ENCODE measurements at regions not wholly inside any gene's neighbourhood (a gene's known extent, or its start where the extent isn't known, plus 50 kb on each side); places are given as distances from the start of the nearest gene placed in this dataset.

DNA sequence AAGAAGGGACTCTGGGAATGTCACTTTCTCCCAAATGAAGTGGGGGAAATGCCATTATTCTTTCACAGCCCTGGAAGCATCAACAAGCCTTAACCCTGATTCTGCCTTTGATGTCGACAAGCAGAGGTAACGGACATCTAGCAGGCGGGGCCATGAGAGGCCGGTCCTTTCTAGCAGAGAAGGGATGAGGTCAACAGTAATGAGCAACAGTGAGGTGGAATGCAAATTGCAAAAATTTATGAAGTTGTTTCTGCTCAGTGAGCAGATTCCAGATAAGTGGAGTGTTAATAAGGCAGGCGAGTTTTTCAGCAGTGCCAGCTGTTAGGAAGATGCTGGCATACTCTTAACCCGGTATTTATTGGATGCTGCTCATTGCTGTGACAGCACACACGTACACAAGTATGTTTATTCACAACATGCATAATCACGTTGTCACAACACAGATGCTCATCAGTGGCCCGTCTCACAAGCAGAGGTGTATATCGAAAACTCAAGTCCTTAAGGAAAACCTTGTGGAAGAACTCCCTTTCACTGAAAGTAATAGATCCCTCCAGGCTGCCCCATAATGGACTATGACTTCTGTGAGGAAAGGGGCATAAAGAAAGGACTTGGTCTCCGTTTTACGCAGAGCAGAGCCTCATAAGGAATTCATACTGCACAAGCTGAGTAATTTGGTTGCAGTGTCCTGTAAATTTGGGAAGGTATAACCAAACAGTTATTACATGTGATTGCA is 329.0 kb downstream of the IGSF11 start:
- no TSS peak for BruUV-seq (replicated peaks)
- no peaks in the 10 kb centered on the region for H3K4me1 Mint-ChIP-seq (ENCODE audit: low read depth, unreplicated experiment)
- H3K36me3 Mint-ChIP-seq (ENCODE audit: insufficient read depth, unreplicated experiment) = no peaks in the 10 kb centered on the region
- TF ChIP-seq, protein P1, sequence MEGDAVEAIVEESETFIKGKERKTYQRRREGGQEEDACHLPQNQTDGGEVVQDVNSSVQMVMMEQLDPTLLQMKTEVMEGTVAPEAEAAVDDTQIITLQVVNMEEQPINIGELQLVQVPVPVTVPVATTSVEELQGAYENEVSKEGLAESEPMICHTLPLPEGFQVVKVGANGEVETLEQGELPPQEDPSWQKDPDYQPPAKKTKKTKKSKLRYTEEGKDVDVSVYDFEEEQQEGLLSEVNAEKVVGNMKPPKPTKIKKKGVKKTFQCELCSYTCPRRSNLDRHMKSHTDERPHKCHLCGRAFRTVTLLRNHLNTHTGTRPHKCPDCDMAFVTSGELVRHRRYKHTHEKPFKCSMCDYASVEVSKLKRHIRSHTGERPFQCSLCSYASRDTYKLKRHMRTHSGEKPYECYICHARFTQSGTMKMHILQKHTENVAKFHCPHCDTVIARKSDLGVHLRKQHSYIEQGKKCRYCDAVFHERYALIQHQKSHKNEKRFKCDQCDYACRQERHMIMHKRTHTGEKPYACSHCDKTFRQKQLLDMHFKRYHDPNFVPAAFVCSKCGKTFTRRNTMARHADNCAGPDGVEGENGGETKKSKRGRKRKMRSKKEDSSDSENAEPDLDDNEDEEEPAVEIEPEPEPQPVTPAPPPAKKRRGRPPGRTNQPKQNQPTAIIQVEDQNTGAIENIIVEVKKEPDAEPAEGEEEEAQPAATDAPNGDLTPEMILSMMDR (IDR thresholded peaks at IDR 0.05; ENCODE audit: unreplicated experiment) = no peak
- no peak overlapping the region for H3K4me3 Mint-ChIP-seq (ENCODE audit: low read depth, unreplicated experiment)
- intact Hi-C loops (cut with micrococcal nuclease; ENCODE audit: unreplicated experiment) = no loop called here
- CTCF ChIA-PET = no interaction called here
- DNase-seq = no peak
- no peaks in the 10 kb centered on the region for H3K9me3 Mint-ChIP-seq (ENCODE audit: low read depth, unreplicated experiment)
- no peak overlapping the region for H3K27ac Mint-ChIP-seq (ENCODE audit: unreplicated experiment)
- peaks cover 65% of the 10 kb centered on the region for H3K27me3 Mint-ChIP-seq (ENCODE audit: unreplicated experiment)

DNA sequence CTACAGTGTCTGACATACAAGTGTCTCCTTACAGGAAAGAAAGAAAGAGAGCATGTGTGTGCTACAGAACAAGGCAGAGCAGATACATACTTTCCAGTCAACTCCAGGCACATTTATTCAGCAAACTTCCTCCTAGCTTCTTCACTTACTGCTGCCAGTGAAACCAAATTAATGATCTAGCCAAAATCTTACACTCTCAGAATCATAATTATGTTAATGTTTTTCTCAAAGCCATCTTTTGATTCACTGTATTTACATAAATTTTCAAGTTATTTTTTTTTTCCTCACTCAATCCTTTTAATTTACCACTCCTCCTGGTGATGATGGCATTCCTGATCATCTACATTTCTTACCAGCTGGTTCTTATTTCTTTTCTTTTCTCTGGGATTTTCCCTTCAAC is 326.7 kb downstream of the IGSF11 start:
- intact Hi-C loops (cut with micrococcal nuclease; ENCODE audit: unreplicated experiment) = no loop called here
- Mint-ChIP-seq H3K4me3 (ENCODE audit: low read depth, unreplicated experiment) (no peak overlapping the region), H3K36me3 (ENCODE audit: insufficient read depth, unreplicated experiment) (no peaks in the 10 kb centered on the region), H3K27me3 (ENCODE audit: unreplicated experiment) (peaks cover 49% of the 10 kb centered on the region), H3K9me3 (ENCODE audit: low read depth, unreplicated experiment) (no peaks in the 10 kb centered on the region), H3K27ac (ENCODE audit: unreplicated experiment) (no peak overlapping the region), H3K4me1 (ENCODE audit: low read depth, unreplicated experiment) (no peaks in the 10 kb centered on the region)
- TF ChIP-seq, protein P1 (IDR thresholded peaks at IDR 0.05; ENCODE audit: unreplicated experiment) = no peak
- DNase-seq = no peak
- no TSS peak for BruUV-seq (replicated peaks)
- CTCF ChIA-PET = no interaction called here

DNA sequence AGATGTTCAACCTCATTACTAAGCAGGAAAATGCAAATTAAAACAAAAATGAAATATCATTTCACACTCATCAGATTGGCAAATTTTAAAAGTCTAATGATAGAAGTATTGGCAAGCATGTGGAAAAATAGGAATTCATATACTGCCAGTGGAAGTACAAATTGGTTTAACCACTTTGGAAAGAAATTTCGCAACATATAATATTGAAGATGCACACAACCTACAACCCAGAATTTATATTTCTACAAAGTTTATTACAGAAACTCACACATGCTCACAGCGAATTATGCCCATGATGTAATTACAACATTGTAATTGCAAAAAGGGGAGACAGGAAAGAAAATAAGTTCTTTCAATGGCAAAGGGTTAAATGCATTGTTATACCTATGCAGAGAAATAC is 324.1 kb downstream of the IGSF11 start:
- H3K4me1 Mint-ChIP-seq (ENCODE audit: low read depth, unreplicated experiment) = no peaks in the 10 kb centered on the region
- BruUV-seq (replicated peaks) = no TSS peak
- CTCF ChIA-PET = no interaction called here
- intact Hi-C loops (cut with micrococcal nuclease; ENCODE audit: unreplicated experiment) = no loop called here
- H3K27me3 Mint-ChIP-seq (ENCODE audit: unreplicated experiment) = peaks cover 24% of the 10 kb centered on the region
- H3K27ac Mint-ChIP-seq (ENCODE audit: unreplicated experiment) = no peak overlapping the region
- H3K36me3 Mint-ChIP-seq (ENCODE audit: insufficient read depth, unreplicated experiment) = no peaks in the 10 kb centered on the region
- H3K4me3 Mint-ChIP-seq (ENCODE audit: low read depth, unreplicated experiment) = no peak overlapping the region
- no peak for DNase-seq
- no peaks in the 10 kb centered on the region for H3K9me3 Mint-ChIP-seq (ENCODE audit: low read depth, unreplicated experiment)
- TF ChIP-seq, protein P1 (IDR thresholded peaks at IDR 0.05; ENCODE audit: unreplicated experiment) = no peak

DNA sequence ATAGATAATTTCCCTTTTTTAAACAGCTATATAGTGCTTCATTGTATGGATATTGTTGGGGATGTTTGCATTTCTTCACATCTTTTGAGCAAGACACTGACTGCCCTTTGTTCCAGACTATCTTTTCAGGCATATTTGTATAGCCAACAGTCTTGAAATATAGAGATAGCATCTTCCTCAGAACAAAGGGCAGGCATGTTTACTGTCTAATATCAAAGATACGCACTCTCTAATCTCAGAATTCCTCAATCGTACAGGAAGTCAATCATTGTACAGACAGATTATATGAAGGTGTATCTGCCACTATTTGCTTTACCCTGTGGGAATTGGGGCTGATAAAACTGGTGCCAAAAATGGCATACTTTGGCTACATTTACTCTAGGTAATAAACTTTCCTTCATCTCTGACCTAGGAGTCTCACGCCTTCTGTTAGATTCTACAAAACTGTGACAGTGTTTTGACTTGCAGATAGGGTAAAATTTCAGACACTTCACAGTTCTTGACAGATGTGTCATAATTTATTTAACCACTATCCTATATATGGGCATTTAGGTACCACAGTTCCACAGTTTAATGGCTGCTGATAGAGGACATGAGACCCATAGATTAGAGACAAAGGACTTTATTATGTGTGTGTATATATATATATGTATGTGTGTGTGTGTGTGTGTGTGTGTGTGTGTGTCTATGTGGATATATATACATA is 321.0 kb downstream of the IGSF11 start:
- Mint-ChIP-seq H3K4me3 (ENCODE audit: low read depth, unreplicated experiment) (no peak overlapping the region), H3K4me1 (ENCODE audit: low read depth, unreplicated experiment) (no peaks in the 10 kb centered on the region), H3K9me3 (ENCODE audit: low read depth, unreplicated experiment) (peaks cover 2% of the 10 kb centered on the region), H3K27me3 (ENCODE audit: unreplicated experiment) (no peaks in the 10 kb centered on the region), H3K36me3 (ENCODE audit: insufficient read depth, unreplicated experiment) (no peaks in the 10 kb centered on the region), H3K27ac (ENCODE audit: unreplicated experiment) (no peak overlapping the region)
- CTCF ChIA-PET = no interaction called here
- no peak for DNase-seq
- BruUV-seq (replicated peaks) = no TSS peak
- intact Hi-C loops (cut with micrococcal nuclease; ENCODE audit: unreplicated experiment) = no loop called here
- TF ChIP-seq, protein P1 (IDR thresholded peaks at IDR 0.05; ENCODE audit: unreplicated experiment) = no peak
